ENCODE measurements at regions not wholly inside any gene's neighbourhood (a gene's known extent, or its start where the extent isn't known, plus 50 kb on each side); places are given as distances from the start of the nearest gene placed in this dataset.

DNA sequence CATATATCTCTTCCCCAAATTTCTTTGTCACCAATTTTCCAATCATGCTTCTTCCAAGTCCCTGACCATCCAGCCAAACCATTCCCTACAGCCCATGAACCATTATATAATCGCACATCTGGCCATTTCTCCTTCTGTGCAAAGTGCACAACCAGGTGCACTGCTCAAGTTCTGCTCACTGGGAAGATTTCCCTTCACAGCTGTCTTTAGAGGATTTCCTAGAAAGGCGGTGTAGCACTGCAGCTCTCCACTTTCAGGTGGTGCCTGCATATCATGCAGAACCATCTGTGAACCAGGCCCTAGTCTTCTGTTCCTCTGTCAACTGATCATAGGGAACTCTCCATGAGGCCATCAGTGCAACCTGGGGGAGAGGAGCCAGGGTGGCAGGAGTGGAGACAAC lies 95.0 kb upstream of the CABCOCO1 start:
- CTCF ChIA-PET = no interaction called here
- Mint-ChIP-seq H3K4me1 (no peaks in the 10 kb centered on the region), H3K4me3 (no peak overlapping the region), H3K9me3 (peaks cover 7% of the 10 kb centered on the region), H3K36me3 (no peaks in the 10 kb centered on the region), H3K27me3 (no peaks in the 10 kb centered on the region), H3K27ac (no peak overlapping the region)
- no peak for DNase-seq

DNA sequence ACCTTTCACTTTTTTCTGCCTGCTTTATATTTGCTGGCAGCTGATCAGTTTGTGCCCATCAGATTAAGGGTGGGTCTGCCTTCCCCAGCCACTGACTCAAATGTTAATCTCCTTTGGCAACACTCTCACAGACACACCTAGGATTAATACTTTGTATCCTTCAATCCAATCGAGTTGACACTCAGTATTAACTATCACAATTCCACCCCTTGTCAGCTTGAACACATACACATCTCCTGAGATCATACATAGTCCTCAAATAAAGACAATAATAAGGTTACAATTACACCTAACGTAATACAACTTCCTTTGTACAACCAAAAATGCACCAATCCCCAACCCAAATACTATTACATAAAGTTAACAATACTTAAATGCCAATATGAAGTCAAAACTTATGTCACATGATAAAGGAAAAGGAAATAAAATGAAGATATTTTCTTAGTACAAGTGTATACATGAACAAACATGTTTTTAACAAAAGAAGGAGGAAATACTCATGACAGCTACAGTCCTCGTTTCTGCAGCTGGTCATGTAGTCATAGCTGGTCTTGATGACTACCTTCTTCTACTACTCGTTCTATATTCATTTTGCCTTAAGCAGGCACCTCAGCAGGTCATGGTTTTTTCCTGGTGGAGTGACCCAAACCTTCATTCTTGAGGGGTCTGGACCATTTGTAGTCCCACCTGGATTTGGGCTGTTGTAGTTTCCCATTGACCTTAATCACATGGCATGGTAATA lies 96.7 kb upstream of the CABCOCO1 start:
- no peak for DNase-seq
- no peak overlapping the region for H3K4me3 Mint-ChIP-seq
- H3K9me3 Mint-ChIP-seq = peaks cover 7% of the 10 kb centered on the region
- no peak overlapping the region for H3K27ac Mint-ChIP-seq
- H3K27me3 Mint-ChIP-seq = no peaks in the 10 kb centered on the region
- CTCF ChIA-PET = no interaction called here
- H3K36me3 Mint-ChIP-seq = no peaks in the 10 kb centered on the region
- no peaks in the 10 kb centered on the region for H3K4me1 Mint-ChIP-seq

DNA sequence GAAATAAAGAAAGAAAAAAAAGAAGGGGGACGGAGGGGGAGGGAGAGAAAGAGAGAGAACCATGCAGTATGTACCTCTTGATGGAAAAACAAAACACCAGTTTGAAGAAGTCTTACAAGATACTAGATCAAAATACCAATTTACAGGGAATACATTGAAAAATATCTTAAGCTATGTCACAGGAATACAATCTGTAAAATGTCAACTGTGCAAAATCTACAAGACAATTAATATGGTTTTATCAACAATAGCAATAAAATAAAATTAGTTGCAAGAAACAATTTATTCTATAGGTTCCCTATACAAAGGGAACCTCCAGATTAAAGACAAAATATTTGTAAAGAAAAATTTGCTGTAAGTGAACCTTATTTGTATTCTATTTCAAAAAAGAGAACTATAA lies 98.3 kb upstream of the CABCOCO1 start:
- no peak for DNase-seq
- Mint-ChIP-seq H3K4me3 (no peak overlapping the region), H3K4me1 (no peaks in the 10 kb centered on the region), H3K9me3 (no peaks in the 10 kb centered on the region), H3K36me3 (no peaks in the 10 kb centered on the region), H3K27me3 (no peaks in the 10 kb centered on the region), H3K27ac (no peak overlapping the region)
- CTCF ChIA-PET = no interaction called here

DNA sequence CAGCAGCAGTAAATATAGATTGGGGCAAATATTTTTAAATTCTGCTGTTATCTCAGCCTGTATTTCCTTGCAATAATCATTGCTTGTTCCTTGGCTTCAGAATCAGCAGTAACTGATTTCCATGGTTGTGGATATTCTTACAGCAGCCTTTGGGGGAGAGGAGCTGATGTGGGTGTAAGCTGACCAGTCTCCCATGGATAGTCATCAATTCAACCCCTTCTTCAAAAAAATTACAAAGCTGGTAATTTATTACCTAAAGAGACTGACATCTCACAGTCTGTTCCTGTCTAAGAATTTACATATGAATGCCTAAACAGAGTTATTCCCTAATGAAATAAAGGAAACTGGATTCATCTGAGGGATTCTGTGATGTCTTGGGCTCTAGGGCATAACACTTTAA lies 103.1 kb upstream of the CABCOCO1 start:
- no peaks in the 10 kb centered on the region for H3K36me3 Mint-ChIP-seq
- CTCF ChIA-PET = no interaction called here
- H3K27ac Mint-ChIP-seq = no peak overlapping the region
- H3K9me3 Mint-ChIP-seq = no peaks in the 10 kb centered on the region
- DNase-seq = no peak
- H3K27me3 Mint-ChIP-seq = no peaks in the 10 kb centered on the region
- H3K4me3 Mint-ChIP-seq = no peak overlapping the region
- H3K4me1 Mint-ChIP-seq = no peaks in the 10 kb centered on the region

DNA sequence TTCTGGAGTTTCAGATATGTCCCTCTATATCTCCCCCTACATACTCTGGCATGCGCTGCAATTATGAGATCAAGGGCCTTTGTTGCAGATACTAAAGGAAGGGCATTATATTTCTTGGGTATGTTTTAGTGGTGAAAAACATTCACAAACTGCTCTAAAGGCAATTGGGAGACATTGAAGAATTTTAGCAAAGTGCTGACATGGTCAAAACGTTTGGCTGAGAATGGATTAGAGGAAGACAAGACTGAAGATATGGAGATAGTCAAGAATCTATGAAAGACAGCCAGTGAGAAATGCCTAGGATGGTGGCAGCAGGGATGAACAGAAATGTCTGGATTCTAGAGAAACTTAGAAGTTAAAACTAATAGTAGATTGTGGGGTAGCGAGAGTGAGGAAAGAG lies 104.5 kb upstream of the CABCOCO1 start:
- Mint-ChIP-seq H3K4me3 (no peak overlapping the region), H3K9me3 (no peaks in the 10 kb centered on the region), H3K4me1 (no peaks in the 10 kb centered on the region), H3K36me3 (no peaks in the 10 kb centered on the region), H3K27ac (no peak overlapping the region), H3K27me3 (no peaks in the 10 kb centered on the region)
- CTCF ChIA-PET = no interaction called here
- no peak for DNase-seq

DNA sequence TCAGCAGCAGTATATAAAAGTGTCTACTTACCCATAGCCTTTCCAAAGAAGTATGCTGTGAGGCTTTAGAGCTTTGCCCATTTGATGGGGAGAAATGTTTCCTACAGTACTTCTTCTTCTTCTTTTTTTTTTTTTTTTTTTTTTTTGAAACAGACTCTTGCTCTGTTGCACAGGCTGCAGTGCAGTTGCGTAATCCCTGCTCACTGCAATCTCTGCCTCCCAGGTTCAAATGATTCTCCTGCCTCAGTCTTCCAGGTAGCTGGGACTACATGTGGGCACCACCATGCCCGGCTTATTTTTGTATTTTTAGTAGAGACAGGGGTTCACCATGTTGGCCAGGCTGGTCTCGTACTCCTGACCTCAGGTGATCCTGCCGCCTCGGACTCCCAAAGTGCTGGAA lies 101.7 kb upstream of the TMEM26 start:
- Mint-ChIP-seq H3K27ac (no peak overlapping the region), H3K4me1 (no peaks in the 10 kb centered on the region), H3K27me3 (no peaks in the 10 kb centered on the region), H3K9me3 (no peaks in the 10 kb centered on the region), H3K36me3 (no peaks in the 10 kb centered on the region), H3K4me3 (no peak overlapping the region)
- CTCF ChIA-PET = no interaction called here
- DNase-seq = no peak

DNA sequence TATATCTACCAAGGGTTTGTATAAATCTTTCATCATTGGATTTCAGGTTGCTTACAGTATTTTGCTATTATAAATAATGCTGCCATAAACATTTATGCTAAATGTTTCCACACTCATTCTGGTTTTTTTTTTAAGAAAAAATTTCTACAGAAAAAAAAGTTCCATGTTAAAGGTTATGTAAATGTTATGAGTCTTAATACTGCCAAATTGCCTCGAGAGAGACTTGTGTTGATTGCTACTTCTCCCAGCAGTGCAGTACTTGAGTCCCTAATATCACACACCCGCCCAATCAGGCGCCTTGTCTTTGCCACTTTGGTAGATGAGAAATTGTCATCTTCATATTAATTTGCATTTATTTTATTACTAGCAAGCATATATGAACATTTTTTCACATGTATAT lies 96.7 kb upstream of the TMEM26 start:
- Mint-ChIP-seq H3K27me3 (no peaks in the 10 kb centered on the region), H3K4me3 (no peak overlapping the region), H3K27ac (no peak overlapping the region), H3K36me3 (no peaks in the 10 kb centered on the region), H3K9me3 (no peaks in the 10 kb centered on the region), H3K4me1 (no peaks in the 10 kb centered on the region)
- CTCF ChIA-PET = no interaction called here
- DNase-seq = no peak

DNA sequence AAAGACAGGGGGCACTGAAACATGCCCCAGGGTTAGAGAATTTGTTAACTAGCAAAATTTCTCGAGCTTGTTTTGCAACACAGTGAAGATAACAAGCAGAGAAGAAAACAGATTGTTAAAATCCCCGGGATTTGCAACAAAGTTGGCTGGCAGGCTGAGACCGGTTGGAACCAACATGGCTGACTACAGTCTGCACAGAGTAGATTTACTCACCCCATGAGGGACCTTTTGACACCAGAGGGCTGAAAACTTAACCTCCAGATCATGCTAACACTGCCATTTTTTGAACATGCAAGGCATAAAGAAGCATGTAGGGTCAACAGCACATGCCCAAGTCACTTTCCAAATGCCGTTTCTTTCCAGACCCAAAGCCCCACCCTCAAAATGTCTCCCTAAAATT lies 95.2 kb upstream of the TMEM26 start:
- no peak for DNase-seq
- CTCF ChIA-PET = no interaction called here
- Mint-ChIP-seq H3K27ac (no peak overlapping the region), H3K4me1 (no peaks in the 10 kb centered on the region), H3K4me3 (no peak overlapping the region), H3K9me3 (no peaks in the 10 kb centered on the region), H3K27me3 (no peaks in the 10 kb centered on the region), H3K36me3 (no peaks in the 10 kb centered on the region)

DNA sequence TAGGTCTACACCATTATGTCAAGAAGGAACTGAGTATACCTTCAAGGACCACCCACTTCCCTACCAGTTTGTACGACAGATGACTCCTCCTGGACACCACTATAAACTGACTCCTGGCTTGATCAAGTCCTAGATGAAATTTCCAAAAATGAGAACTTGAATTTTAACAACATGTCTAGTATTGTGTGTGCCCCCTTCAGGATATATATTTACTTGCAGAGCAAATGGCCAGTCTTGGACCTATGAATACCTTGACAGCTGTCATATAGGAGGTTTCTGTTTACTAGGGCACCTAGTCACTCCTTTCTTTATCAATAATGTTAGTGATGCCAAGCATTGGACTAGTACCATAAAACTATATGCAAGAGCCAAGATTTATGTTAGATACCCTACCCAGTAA lies 94.1 kb upstream of the TMEM26 start:
- CTCF ChIA-PET = no interaction called here
- Mint-ChIP-seq H3K27me3 (no peaks in the 10 kb centered on the region), H3K36me3 (no peaks in the 10 kb centered on the region), H3K4me3 (no peak overlapping the region), H3K4me1 (no peaks in the 10 kb centered on the region), H3K27ac (no peak overlapping the region), H3K9me3 (no peaks in the 10 kb centered on the region)
- no peak for DNase-seq

DNA sequence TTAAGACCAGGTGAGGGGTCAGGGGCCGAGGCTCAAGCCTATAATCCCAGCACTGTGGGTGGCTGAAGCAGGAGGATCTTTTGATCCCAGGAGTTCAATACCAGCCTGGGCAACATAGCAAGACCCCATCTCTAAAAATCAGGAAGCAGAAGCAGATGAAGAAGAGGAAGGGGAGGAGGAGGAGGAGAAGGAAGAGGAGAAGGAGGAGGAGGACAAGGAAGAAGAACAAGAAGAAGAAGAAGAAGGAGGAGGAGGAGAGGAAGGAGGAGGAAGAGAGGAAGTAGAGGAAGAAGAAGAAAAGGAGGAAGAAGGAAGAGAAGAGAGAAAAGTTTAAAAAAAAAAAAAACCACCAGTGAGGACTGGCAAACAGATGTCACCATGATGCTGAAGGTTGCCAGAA lies 92.0 kb upstream of the TMEM26 start:
- H3K36me3 Mint-ChIP-seq = no peaks in the 10 kb centered on the region
- H3K4me1 Mint-ChIP-seq = no peaks in the 10 kb centered on the region
- no peaks in the 10 kb centered on the region for H3K27me3 Mint-ChIP-seq
- no peak overlapping the region for H3K27ac Mint-ChIP-seq
- CTCF ChIA-PET = no interaction called here
- no peaks in the 10 kb centered on the region for H3K9me3 Mint-ChIP-seq
- no peak for DNase-seq
- H3K4me3 Mint-ChIP-seq = no peak overlapping the region

DNA sequence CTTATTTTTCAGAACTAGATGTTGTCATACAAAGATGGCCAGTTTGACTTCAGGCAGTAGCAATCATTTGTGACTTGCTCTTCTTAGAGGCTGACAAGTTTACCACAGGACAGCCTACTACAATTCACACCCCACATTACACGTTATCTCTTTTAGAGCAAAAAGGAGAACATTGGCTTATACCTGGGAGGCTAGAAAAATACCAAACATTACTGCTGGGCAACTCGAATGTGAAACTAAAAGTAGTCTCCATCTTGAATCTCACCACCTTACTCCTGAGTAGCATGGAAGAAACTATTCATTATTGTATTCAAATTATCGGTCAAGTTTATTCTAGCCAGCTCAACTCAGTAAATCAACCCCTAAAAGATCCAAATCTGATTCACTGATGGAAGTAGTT lies 90.7 kb upstream of the TMEM26 start:
- Mint-ChIP-seq H3K4me3 (no peak overlapping the region), H3K27ac (no peak overlapping the region), H3K36me3 (no peaks in the 10 kb centered on the region), H3K4me1 (no peaks in the 10 kb centered on the region), H3K27me3 (no peaks in the 10 kb centered on the region), H3K9me3 (no peaks in the 10 kb centered on the region)
- CTCF ChIA-PET = no interaction called here
- DNase-seq = no peak

DNA sequence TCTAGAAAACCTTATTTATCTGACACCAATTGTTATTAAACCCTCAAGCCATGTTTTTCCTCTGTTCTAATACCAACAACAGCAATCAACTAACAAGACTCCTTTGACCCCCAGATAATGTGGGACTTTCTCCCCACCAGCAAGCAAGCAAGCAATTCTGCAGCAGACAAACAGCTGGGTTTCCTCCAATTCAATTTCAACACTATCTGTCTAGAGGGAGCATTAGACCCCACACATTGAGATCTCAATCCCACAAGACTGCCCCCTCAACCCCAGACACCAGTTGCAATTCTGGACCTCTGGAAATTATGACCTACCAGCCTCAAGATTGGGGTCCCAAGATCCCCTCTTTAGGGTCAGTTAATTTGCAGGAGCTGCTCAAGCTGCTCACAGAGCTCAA lies 89.4 kb upstream of the TMEM26 start:
- H3K36me3 Mint-ChIP-seq = no peaks in the 10 kb centered on the region
- H3K4me3 Mint-ChIP-seq = no peak overlapping the region
- DNase-seq = no peak
- H3K9me3 Mint-ChIP-seq = no peaks in the 10 kb centered on the region
- CTCF ChIA-PET = no interaction called here
- no peak overlapping the region for H3K27ac Mint-ChIP-seq
- H3K27me3 Mint-ChIP-seq = no peaks in the 10 kb centered on the region
- no peaks in the 10 kb centered on the region for H3K4me1 Mint-ChIP-seq

DNA sequence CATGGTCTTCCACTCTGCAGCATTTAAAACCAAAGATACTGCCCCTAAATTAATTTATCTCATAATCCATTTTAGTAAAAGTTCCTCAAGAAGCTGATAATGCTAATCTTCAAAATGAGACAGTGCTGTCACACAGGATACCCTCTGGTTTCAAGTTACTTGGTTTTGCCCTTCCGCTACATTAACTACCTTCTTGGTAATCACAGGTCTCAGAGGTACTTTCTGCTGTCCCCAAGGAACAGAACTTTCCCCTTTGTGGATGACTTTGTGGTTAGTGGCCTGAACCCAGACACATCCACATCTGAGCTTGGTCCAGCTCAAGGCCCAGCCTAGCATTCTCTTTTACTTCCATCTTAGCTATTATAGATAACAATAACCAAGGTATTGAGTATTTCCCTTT lies 88.8 kb upstream of the TMEM26 start:
- Mint-ChIP-seq H3K27ac (no peak overlapping the region), H3K4me1 (no peaks in the 10 kb centered on the region), H3K36me3 (no peaks in the 10 kb centered on the region), H3K27me3 (no peaks in the 10 kb centered on the region), H3K4me3 (no peak overlapping the region), H3K9me3 (no peaks in the 10 kb centered on the region)
- DNase-seq = no peak
- CTCF ChIA-PET = no interaction called here

DNA sequence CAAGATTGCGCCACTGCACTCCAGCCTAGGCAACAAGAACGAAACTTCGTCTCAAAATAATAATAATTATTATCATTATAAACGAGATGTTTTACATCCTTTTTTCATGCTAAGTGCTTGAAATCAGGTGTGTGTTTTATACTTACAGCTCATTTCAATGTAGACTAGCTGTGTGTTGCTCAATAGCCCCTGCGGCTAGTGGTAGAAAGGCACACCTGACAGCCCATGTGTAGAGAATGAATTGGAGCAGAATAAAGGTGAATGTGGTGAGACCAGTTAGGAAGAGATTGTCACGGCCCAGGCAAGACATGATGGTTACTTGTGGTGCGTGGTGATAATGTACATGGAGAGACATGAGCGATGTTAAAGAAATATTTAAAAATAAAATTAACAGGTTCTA lies 86.7 kb upstream of the TMEM26 start:
- H3K36me3 Mint-ChIP-seq = no peaks in the 10 kb centered on the region
- H3K9me3 Mint-ChIP-seq = no peaks in the 10 kb centered on the region
- CTCF ChIA-PET = no interaction called here
- H3K27ac Mint-ChIP-seq = no peak overlapping the region
- no peak for DNase-seq
- H3K27me3 Mint-ChIP-seq = no peaks in the 10 kb centered on the region
- no peaks in the 10 kb centered on the region for H3K4me1 Mint-ChIP-seq
- H3K4me3 Mint-ChIP-seq = no peak overlapping the region

DNA sequence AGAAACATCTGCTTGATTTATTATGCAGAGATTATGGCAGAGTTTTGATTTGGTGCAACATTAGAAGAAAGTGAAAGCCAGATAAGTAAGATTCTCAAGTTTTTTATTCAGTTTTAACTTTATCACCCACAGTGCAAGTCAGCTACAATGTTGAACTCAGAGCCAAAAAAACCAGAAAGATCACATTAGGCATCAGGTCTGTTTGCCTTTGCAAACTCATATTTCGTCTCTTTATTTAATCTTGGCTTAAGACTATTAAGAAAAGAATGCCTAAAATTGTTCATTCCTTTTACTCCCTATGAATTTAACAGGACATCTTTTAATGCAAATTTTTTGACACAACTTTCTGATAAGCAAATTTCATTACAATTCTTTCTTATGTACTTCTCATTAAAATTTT lies 76.0 kb upstream of the TMEM26 start:
- no peak for DNase-seq
- Mint-ChIP-seq H3K4me1 (no peaks in the 10 kb centered on the region), H3K9me3 (no peaks in the 10 kb centered on the region), H3K27ac (no peak overlapping the region), H3K36me3 (no peaks in the 10 kb centered on the region), H3K4me3 (no peak overlapping the region), H3K27me3 (no peaks in the 10 kb centered on the region)
- CTCF ChIA-PET = no interaction called here

DNA sequence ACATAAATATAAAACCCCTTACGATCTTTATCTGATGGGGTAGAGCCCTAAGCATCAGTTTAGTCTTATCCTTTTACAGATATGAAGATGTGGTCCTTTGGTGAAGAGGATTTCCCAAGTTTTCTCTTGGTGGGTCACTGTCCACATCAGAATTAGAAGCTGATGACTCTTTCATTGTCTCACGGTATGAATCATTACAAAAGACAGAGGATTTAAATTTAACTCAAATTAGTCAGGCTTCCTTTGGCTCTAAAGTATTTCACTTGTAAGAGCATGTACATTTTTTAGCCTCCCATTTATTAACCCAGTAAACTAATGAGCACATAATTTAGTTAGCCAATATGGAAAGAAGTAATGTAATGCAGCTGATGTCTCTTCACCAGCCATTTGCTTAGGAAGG lies 49.9 kb upstream of the TMEM26 start:
- no peaks in the 10 kb centered on the region for H3K9me3 Mint-ChIP-seq
- H3K36me3 Mint-ChIP-seq = no peaks in the 10 kb centered on the region
- DNase-seq = no peak
- no peaks in the 10 kb centered on the region for H3K27me3 Mint-ChIP-seq
- CTCF ChIA-PET = no interaction called here
- H3K27ac Mint-ChIP-seq = no peak overlapping the region
- no peaks in the 10 kb centered on the region for H3K4me1 Mint-ChIP-seq
- no peak overlapping the region for H3K4me3 Mint-ChIP-seq

Measured in activated naive CD4-positive, alpha-beta T cell treated with anti-CD3 and anti-CD28 coated beads, Interleukin-2, amount 10 ng/mL, durations not matched to agents 7 days and 5 days (primary cell).